Left renal pelvis (tissue), 4 donors: ENCODE measurements at regions not wholly inside any gene's neighbourhood (a gene's known extent, or its start where the extent isn't known, plus 50 kb on each side); places are given as distances from the start of the nearest gene placed in this dataset.
A peak's percentile ranks its signal among the peaks of the same experiment; 100 is the strongest.

Experiments used
- DNase-seq, 4 donors: peaks; one replicate each; pipeline ENCODE4 v3.0.0-alpha.2; 2013; ENCODE audit warnings: low read depth in 4 of 4, low spot score in 3 of 4

DNA sequence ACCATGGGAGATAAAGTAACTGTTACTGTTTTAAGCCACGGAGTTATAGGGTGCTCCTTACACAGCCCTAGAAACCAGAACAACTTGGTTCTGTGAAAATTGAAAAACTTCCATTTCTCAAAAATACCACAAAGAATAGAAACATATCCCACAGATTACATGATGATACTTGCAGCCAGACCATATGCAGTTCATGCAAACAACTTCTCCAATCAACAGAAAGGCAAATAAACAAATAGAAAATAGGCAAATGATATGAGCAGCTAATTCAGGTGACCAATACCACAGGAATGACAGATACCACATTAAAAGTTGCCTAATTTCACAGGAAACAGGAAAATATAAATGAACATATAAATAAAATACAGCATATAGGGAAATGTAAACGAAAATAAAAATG is 297.5 kb downstream of the HTR7 start:
- no peak for DNase-seq

DNA sequence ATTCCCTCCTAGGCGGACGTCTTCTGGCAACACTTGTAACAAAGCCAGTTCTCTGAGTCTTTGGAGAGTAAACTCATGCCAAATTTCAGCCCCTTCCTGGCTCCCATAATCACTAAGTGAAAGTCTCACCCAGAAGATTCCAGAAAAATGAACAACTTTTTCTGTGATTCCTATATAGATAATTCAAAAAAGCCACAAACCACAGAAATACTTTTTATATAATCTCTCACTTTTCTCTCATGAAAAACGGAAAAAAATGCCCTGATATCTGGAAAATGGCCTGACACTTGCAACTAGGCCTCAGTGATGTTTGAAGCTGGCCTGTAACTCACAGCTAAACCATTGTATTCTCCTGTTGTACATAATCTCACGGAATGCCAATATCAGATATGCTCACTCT is 296.2 kb downstream of the HTR7 start:
- DNase-seq = no peak

DNA sequence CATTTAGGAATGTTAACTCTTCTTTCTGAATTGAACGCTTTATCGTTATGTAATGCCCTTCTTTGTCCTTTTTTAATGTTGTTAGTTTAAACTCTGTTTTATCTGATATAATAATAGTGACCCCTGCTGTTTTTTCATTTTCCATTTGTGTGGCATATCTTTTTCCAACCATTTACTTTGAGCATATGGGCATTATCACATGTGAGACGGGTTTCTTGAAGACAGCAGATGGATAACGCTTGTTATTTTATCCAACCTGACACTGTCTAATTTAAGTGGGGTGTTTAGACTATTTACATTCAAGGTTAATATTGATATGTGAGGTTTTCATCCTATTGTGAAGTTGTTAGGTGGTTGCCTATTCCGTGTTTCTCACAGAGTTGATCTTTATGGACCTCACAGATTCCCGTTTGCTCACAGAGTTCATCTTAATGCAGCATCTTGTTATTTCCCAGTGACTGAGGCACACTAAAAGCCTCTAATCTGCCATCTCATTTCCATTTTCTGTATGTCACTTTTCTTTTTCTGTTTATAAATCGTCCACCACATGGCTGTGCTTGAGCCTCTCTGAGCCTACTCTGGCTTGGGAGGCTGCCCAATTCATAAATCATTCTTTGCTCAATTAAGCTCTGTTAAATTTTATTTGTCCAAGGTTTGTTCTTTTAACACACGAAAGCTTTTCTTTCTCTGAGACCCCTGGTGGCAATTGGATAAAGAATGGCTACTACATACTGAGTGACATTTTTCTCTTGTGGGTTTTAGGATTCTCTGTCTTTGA is 286.2 kb downstream of the HTR7 start:
- no peak for DNase-seq

DNA sequence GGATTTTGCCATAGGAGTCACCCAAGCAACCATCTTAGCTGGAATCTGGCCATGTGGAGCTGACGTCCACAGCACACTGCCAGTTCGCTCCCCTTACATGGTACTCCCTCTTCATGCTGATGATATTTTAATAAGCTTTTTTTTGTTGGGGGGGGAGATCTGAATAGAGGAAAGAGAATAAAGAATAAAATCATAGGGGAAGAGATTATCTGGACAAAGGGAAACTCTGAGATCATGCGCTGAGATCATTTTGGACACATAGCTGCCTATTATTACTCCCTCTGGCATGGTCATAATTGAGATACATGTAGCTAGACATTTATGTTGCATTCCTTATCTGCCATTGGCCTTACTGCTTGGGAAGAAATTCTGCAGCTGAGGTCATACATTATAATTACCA is 282.7 kb downstream of the HTR7 start:
- no peak for DNase-seq

DNA sequence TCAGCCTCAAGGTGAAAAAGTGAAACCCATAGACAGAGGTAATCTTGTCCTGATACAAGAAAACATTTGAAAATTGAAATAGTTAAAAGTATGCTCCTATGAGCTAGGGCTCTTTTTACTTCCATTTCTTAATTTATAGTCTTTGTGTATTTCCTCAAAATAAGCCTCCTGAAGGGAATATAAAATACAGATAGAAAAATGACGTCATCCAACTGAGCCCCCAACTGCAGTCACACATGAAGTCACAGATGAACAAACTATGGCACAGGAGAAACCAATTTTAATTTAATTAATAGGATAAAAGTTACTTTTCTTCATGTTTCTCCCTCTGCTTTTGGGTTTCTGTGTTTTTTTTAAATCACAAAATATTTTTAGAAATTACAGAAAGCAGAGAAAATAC is 280.3 kb downstream of the HTR7 start:
- no peak for DNase-seq

DNA sequence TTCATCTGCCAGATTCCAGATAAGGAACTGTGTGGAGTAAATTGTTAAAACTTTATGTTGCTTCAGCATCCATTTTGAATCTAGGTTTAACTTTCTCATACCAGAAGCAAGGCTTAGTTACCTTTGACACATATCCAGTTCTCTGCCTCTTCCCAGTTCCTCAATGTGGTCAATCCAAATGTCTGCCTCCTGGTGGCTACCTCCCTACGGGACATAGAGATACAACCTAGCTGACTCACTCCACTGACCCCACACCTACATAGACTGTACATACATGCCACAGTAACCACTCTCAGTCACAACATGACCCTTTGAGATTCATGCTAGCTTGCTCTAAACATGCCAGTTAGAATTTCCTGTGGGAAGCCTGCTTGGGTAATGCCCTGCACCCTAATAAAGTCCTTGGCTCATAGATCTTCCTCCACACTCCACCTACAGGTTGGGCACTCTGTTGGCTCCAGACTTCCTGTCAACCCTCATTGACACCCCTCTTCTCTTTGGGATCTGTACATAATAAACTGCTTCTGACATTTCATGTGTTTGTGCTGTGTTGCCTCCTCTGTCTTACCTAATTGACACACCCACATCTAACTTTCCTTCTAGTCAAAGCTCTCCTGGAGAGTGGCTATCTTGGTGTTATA is 278.1 kb downstream of the HTR7 start:
- DNase-seq = no peak

DNA sequence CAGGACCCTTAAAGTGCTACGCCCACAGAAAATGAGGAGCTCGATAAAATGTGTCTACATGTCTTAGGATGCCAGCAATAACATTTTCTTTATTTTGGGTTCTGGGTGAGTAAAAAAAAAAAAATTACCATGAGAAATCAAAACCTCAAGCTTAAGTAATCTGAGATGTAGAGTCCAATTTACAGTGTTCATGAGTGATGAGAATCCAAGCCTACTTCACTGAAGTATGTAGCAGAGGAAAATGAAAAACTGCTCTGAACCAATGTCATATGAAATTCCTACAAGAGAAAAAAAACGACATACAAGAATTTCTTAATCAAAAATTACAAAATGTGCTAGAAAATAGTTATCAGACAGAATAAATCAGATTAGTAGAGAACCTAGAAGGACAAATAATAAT is 274.4 kb downstream of the HTR7 start:
- DNase-seq = no peak

DNA sequence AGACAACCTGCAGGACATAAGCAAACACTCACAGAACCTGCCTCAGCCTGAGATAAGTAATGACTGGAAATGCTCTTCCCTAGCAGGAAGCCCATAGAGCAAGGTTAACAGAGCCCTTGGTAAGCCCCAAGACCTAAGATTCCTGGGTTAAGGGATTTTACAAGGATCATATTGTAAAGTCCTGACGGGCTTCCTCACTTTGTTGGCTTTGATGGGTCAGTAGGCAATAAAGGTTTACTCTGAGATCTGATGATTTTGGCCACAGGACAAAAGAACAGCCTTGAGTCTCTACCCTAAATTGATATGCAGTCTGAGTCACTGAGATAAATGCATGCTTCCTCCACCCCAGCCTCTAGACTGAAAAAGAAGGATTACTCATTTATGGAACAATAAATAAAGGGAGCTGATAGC is 270.8 kb downstream of the HTR7 start:
- no peak for DNase-seq

DNA sequence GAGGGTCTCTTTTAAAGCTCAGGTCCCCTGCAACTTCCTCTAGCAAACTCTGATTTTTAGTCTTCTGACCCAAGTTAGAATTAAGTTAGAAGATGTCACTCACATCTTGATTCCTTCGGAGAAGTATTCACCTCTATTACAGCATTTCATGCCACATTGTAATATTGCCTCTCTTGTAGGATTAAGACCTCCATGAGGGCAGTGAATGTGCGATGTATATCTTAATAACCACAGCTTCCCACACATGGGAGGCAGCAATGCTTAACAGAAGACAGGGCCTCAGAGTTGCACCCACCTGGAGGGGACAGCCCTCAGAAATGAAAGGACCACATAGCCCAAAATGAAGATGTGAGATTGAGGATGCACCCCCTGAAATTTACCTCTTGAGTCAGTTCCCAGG is 270.3 kb downstream of the HTR7 start:
- no peak for DNase-seq

DNA sequence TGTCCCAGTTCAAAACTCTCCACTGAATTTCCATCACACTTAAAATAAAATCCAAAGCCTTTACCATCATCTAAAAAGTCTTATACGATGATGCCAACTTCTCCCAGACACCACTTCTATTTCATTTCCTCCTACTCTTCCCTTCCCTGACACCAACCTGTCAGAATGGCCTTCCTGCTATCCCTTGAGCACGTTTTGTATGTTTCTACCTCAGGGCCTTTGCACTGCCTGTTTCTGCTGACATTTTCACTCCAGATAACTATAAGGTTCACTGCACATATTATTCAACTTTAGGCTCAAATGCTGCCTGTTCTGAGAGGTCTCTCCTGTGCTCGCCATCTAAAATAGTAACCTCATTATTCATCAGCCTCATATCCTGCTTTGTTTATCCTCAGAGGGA is 269.6 kb downstream of the HTR7 start:
- DNase-seq = no peak

DNA sequence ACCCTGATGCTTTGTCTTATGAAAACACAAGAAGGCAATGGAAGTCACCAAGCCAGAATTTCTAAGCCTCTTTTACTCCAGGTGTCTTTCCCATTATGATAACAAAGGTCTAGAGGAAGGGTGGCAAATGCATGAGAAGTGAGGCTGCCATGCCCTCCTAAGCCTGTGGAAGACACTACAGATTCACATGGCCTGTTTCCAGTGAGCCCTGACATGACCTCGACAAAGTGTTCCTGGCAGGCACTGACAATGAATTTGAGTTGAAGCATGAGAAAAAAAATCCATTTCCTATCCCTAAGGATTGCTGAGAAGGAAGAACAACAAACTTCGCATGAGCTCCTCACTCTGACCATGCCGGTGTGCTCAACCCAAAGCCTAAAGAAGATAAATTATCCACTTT is 268.0 kb downstream of the HTR7 start:
- DNase-seq = no peak

DNA sequence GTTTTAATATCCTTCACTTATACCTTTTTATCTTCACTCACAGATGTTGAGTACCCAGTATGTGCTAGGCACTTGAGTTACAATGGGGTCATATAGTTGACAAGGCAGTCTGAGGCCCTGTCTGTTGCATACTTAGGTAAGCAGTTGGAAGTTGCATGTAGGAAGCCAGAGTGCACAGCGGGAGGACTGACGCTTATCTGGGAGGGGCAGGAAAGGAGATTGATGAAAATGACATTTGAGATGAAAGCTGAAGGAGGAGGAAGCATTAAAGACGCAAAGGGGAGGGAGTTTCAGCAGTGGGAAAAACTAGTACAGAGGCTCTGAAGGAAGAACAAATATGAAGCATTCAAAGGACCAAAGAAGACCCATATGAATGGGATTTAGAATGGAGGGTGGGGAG is 266.2 kb downstream of the HTR7 start:
- DNase-seq = no peak

DNA sequence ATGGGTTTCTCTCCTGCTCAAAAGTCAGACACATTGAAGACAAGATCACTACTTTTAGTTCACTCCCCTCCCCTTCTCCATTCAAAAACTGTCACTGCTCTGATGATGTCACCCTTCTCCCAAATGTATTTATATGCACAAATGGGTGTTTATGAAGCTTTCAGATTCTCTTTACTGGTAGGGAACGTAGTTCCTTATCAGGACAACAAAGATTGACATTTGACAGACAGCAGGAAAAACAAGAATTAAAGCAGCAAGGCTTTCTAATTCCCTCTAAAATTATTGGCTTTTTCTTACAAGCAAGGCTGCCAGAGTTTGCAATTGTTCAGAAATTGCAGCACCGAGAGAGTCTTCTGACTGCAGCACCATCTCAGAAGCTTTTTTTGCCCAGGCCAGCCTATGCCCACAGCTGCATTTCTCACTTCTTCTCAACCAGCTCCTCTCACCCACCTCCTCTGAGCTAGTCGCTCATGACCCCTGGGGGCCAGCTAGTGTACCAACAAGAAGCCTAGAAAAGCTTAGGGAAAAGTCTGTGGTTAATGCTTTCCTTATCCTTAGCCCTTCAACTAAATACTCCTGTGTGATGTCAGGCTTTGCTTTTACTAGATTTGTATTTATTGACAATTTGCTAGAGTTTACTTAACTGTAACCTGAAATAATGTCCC is 265.1 kb downstream of the HTR7 start:
- peak in 1 of 4 donors; percentile 32 for DNase-seq

DNA sequence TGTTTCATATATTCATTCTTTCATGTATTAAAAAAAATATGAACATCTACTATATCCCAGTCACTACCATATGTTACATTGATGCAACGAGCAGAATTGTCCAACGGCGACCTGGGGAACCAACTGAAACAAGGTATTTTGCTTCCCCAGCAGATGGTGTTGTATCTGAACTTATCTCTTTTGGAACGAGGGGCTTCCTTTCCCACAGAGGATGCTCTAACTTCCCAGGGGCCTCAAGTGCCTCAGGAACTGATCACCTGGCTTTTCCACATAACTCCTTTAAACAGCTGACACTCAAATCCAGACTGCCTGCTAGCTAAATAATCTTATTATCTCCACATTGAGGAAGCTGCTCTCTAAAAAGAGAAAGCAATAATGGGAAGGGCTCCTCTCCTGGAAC is 259.3 kb downstream of the HTR7 start:
- no peak for DNase-seq

DNA sequence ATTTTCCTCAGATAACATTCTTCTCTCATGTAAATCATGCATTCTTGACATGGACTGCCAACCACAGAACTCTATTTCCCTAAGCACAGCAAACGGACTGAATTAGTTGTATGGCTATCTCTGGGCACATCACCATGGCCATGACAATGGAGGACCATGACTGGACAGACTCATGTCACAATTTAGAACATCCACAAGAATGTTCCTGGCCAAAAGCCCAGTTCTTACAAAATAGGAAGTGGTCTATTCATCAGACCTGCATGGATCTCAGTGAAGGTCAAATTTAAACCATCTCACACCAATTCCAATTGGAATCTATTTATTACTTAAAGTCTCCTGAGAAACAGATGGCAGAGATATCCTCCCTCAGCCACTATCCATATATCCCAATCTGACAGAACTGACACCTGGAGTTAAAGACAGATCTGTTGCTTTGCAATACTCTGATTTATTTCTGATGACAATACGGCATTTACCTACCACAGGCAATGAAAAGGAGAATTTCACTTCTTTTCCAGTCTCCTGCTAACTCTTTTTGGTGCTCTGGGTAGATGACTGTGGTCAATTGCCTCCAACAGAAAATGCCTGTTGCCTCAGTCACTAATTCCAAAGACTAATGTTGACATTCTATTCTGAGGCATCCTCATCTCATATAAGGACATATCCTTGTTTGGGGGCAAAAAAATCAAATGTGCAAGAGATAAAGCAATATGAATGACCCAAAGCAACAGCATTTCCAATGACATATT is 254.8 kb downstream of the HTR7 start:
- no peak for DNase-seq

DNA sequence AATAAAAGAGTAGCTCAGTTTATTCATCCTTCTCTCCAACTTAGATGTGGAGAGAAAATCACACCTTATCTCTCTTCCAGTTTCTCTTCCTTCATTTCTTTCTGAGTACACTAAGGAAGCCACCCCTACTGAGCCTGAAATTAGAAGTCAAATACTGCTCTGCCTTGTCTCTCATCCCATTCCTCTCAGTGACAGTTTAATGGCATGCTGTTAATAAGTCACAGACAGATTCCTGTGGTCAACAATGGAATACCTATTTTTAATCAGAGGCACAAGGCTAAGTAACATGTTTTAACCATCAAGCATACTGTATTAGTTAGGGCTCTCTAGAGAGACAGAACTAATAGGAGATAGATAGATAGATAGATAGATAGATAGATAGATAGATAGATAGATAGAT is 253.2 kb downstream of the HTR7 start:
- DNase-seq = no peak

DNA sequence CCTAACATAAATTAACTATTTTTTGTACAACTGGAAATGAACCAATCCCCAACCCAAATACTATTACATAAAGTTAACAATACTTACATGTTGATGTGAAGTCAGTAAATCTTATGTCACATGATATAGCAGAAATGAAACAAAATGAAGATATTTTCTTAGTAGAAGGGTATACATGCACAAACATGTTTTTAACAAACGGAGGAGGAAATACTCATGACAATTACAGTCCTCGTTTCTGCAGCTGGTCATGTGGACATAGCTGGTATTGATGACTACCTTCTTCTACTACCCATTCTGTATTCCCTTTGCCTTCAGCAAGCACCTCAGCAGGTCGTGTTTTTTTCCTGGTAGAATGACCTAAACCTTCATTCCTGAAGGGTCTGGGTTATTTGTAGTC is 252.3 kb downstream of the HTR7 start:
- DNase-seq = no peak

DNA sequence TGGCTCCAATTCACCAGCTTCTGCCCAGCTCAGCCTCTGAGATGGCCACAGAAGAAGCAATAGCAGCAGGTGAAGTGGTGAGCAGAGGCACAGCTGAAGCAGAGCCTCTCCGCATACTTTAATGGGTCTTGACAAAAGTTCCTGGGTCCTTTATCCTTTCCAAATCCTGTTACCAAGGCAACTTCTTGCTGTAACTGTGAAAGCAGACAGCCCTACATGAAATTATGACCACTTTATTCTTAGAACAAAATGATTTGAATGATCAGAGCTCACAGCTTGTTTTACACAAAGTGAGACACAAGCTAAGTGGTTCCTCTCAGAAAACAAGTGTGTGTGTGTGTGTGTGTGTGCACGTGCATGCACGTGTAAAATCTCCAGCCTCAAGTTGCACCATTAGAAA is 245.6 kb downstream of the HTR7 start:
- no peak for DNase-seq

DNA sequence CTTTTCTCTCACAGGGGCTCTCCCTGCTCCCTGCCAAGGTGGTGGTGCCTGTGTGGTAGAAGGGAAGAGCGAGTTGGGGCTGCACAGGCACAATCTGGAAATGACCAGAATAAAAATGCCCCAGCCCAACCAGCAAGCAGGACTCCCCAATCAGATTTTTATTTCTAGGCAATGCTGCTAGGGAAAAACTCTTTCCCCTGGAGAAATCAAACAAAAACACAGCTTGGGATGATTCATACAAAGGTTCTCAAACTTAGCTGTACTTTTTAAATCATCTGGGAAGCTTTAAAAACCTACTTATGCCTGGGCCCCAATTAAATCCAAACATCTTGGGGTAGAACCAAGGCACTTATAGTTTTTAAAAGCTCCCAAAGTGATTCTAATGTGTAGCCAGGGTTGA is 243.2 kb downstream of the HTR7 start:
- no peak for DNase-seq

DNA sequence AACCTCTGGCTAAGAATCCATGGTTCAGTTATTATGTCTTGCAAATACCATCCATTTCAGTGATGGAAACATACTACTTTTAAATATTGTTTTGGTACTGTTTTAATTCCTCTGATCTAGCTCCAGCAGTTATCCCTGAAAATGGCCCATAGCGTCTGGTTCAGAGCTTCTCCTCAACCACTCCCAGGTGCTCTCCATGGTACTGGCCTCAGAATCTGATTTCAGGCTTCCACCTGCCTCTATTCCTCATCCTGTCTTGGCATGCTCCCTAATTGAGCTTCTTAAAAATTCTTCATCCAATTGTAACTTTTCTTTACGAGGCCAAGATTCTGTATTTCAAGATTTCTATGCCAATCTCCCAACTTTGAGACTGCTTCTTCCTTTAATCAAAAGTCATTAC is 236.3 kb downstream of the HTR7 start:
- peak in 1 of 4 donors; percentile 2 for DNase-seq

DNA sequence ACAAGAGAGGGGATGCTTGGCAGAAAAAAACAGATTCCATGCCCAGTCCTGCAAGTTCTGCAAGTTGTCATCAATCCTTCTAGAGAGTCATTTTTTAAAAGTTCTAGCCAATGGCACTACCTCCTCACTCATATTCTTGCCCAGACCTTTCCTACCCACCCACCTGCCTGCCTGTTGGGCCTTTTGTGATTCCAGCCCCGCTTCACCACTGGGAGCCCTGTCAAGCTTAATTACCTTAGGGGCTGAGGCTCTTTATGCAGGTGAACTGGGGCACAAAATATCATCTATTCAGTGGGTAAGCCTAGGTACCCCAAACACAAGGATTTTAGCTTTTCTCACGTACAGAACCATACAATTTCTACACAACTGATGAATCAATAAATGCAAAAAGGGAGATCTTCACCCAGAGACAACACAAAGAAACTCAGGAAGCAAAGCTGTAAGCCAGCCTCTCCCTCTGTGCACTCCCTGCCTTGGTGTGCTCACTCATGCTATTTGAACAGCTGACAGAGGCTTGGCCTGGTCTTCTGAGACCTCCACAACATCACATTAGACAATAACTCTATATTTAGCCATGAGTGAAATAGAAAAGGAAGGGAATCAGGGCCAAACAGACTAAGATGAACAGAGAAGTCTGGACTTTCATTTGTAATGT is 222.6 kb downstream of the HTR7 start:
- no peak for DNase-seq
